IMR-90 (cell line): ENCODE measurements at regions not wholly inside any gene's neighbourhood (a gene's known extent, or its start where the extent isn't known, plus 50 kb on each side); places are given as distances from the start of the nearest gene placed in this dataset.

Source experiments
- ATAC-seq: fragments of 200-7000 bp; cut with Tn5 transposase; 2 replicates; pipeline ENCODE4 v1.9.1; 2020; ENCODE audit warnings: low read depth, mild to moderate bottlenecking, moderate library complexity
- BruUV-seq: library from RNA; stranded (reverse); fragments of 400-500 nt; replicated peaks from 2 replicates; lab custom pipeline; 2021; lab: Mats Ljungman, UMichigan
- CTCF ChIA-PET: fragments of 300-600 bp; formaldehyde crosslinking; extraction: SDS; loops from one replicate; lab custom pipeline; 2021; ENCODE audit warnings: antibody characterized with exemption; lab: Yijun Ruan, JAX
- POLR2A ChIA-PET: fragments of 300-600 bp; sonication (Branson Sonifier 250); formaldehyde crosslinking; loops from one replicate; lab custom pipeline; 2022; ENCODE audit warnings: antibody characterized with exemption; ENCODE audit not compliant: unreplicated experiment; lab: Charles Lee
- DNase-seq: peaks from one replicate; pipeline ENCODE4 v3.0.0; 2013
- H2AFZ ChIP-seq: replicated peaks from 2 replicates; pipeline ENCODE3; 2013; ENCODE audit warnings: low read length, mild to moderate bottlenecking; ENCODE audit not compliant: poor library complexity
- H2AK5ac ChIP-seq: 2 replicates; pipeline ENCODE4 v1.6.1; 2013; ENCODE audit warnings: low read depth, low read length, inconsistent platforms
- H2AK9ac ChIP-seq: replicated peaks from 2 replicates; pipeline ENCODE3; 2013; ENCODE audit warnings: mild to moderate bottlenecking, low read depth, low read length, moderate library complexity; ENCODE audit not compliant: poor library complexity
- H2BK120ac ChIP-seq: 2 replicates; pipeline ENCODE4 v1.6.1; 2013; ENCODE audit warnings: low read depth, low read length, inconsistent platforms
- H2BK15ac ChIP-seq: 3 replicates; pipeline ENCODE4 v1.6.1; 2013; ENCODE audit warnings: low read depth, low read length, inconsistent platforms
- H2BK20ac ChIP-seq: 2 replicates; pipeline ENCODE4 v1.6.1; 2013; ENCODE audit warnings: low read depth, mild to moderate bottlenecking, inconsistent platforms, low read length, moderate library complexity
- H2BK5ac ChIP-seq: 2 replicates; pipeline ENCODE4 v1.6.1; 2013; ENCODE audit warnings: mild to moderate bottlenecking, low read depth, low read length, inconsistent platforms; ENCODE audit not compliant: poor library complexity, severe bottlenecking
- H3K14ac ChIP-seq: replicated peaks from 2 replicates; pipeline ENCODE4 v1.6.1; 2013; ENCODE audit warnings: low read depth, low read length, inconsistent platforms
- H3K18ac ChIP-seq: 2 replicates; pipeline ENCODE4 v1.6.1; 2013; ENCODE audit warnings: low read depth, low read length, control low read depth
- H3K23ac ChIP-seq: 2 replicates; pipeline ENCODE4 v1.6.1; 2013; ENCODE audit warnings: low read depth, low read length, inconsistent platforms
- H3K27ac ChIP-seq: 2 replicates; pipeline ENCODE4 v1.5.1; 2013; ENCODE audit warnings: mild to moderate bottlenecking, control low read depth, low read length; ENCODE audit not compliant: insufficient read depth
- H3K27me3 ChIP-seq: 2 replicates; pipeline ENCODE4 v1.6.1; 2013; ENCODE audit warnings: low read length; ENCODE audit not compliant: control insufficient read depth, insufficient read depth
- H3K36me3 ChIP-seq: 2 replicates; pipeline ENCODE4 v1.6.1; 2013; ENCODE audit warnings: low read length, mixed read lengths; ENCODE audit not compliant: control insufficient read depth, insufficient read depth
- H3K4ac ChIP-seq: 2 replicates; pipeline ENCODE4 v1.6.1; 2013; ENCODE audit warnings: low read depth, low read length, inconsistent platforms
- H3K4me1 ChIP-seq: 2 replicates; pipeline ENCODE4 v1.6.1; 2013; ENCODE audit warnings: low read length, mixed read lengths; ENCODE audit not compliant: control insufficient read depth, insufficient read depth
- H3K4me2 ChIP-seq: 2 replicates; pipeline ENCODE4 v1.6.1; 2013; ENCODE audit warnings: low read depth, mild to moderate bottlenecking, control low read depth, low read length, moderate library complexity
- H3K4me3 ChIP-seq: 2 replicates; pipeline ENCODE4 v1.5.1; 2013; ENCODE audit warnings: low read depth, mild to moderate bottlenecking, control low read depth, low read length, moderate library complexity; ENCODE audit not compliant: insufficient read depth
- H3K56ac ChIP-seq: 2 replicates; pipeline ENCODE4 v1.6.1; 2013; ENCODE audit warnings: low read length, inconsistent platforms; ENCODE audit not compliant: insufficient read depth; ENCODE audit errors: extremely low read depth
- H3K79me1 ChIP-seq, 2 experiments: 2 replicates each; pipeline ENCODE4 v1.6.1; 2013; ENCODE audit warnings: low read length in 2 of 2, inconsistent platforms in 1 of 2, low read depth in 1 of 2
- H3K9ac ChIP-seq: 2 replicates; pipeline ENCODE4 v1.6.1; 2013; ENCODE audit warnings: low read depth, low read length, control low read depth
- H3K9me1 ChIP-seq: 2 replicates; pipeline ENCODE4 v1.6.1; 2013; ENCODE audit warnings: low read length, inconsistent platforms; ENCODE audit not compliant: insufficient read depth
- H3K9me3 ChIP-seq: 2 replicates; pipeline ENCODE4 v1.6.1; 2013; ENCODE audit warnings: low read length; ENCODE audit not compliant: control insufficient read depth, insufficient read depth
- H4K20me1 ChIP-seq: 2 replicates; pipeline ENCODE4 v1.6.1; 2013; ENCODE audit warnings: low read length, inconsistent platforms; ENCODE audit not compliant: insufficient read depth
- H4K5ac ChIP-seq: 2 replicates; pipeline ENCODE4 v1.6.1; 2013; ENCODE audit warnings: mild to moderate bottlenecking, low read depth, low read length, control low read depth
- H4K8ac ChIP-seq, 2 experiments: 2 replicates each; pipeline ENCODE4 v1.6.1; 2013; ENCODE audit warnings: low read depth in 2 of 2, low read length in 2 of 2, control low read depth in 1 of 2, inconsistent platforms in 1 of 2
- H4K91ac ChIP-seq: 2 replicates; pipeline ENCODE4 v1.6.1; 2013; ENCODE audit warnings: low read depth, low read length, inconsistent platforms; ENCODE audit not compliant: insufficient read depth
- BHLHE40 ChIP-seq: fragments of 150-350 bp; IDR thresholded peaks from 2 replicates; pipeline ENCODE4 v1.6.1; 2016; ENCODE audit warnings: mild to moderate bottlenecking, low read depth, low read length
- CEBPB ChIP-seq: IDR thresholded peaks from 2 replicates; pipeline ENCODE4 v1.6.1; 2012; ENCODE audit warnings: low read depth, low read length, improper control_type of control experiment
- CHD1 ChIP-seq: IDR thresholded peaks from 2 replicates; pipeline ENCODE4 v1.6.1; 2012; ENCODE audit warnings: low read depth, low read length, improper control_type of control experiment
- CTCF ChIP-seq: conservative IDR thresholded peaks from 2 replicates; pipeline ENCODE4 v1.5.1; 2012; ENCODE audit warnings: mild to moderate bottlenecking, low read depth, low read length, improper control_type of control experiment
- ELK1 ChIP-seq: fragments of 150-350 bp; IDR thresholded peaks from 2 replicates; pipeline ENCODE4 v1.6.1; 2016; ENCODE audit warnings: low read depth, mild to moderate bottlenecking, low read length, moderate library complexity, borderline replicate concordance
- FOS ChIP-seq: fragments of 150-350 bp; IDR thresholded peaks from 2 replicates; pipeline ENCODE4 v1.6.1; 2016; ENCODE audit warnings: low read depth, low read length
- MAFK ChIP-seq: IDR thresholded peaks from 2 replicates; pipeline ENCODE4 v1.6.1; 2012; ENCODE audit warnings: low read depth, low read length, improper control_type of control experiment
- MAZ ChIP-seq: IDR thresholded peaks from 2 replicates; pipeline ENCODE4 v1.6.1; 2012; ENCODE audit warnings: low read depth, mild to moderate bottlenecking, low read length, improper control_type of control experiment, moderate library complexity, borderline replicate concordance
- MXI1 ChIP-seq: IDR thresholded peaks from 2 replicates; pipeline ENCODE4 v1.6.1; 2012; ENCODE audit warnings: low read depth, mild to moderate bottlenecking, low read length, moderate library complexity, borderline replicate concordance
- NFE2L2 ChIP-seq: fragments of 150-350 bp; IDR thresholded peaks from 2 replicates; pipeline ENCODE4 v1.6.1; 2016; ENCODE audit warnings: low read depth, mild to moderate bottlenecking, low read length
- POLR2A ChIP-seq: IDR thresholded peaks from 2 replicates; pipeline ENCODE4 v1.6.1; 2012; ENCODE audit warnings: mild to moderate bottlenecking, low read depth, low read length
- RAD21 ChIP-seq: IDR thresholded peaks from 2 replicates; pipeline ENCODE4 v1.6.1; 2012; ENCODE audit warnings: low read length, improper control_type of control experiment
- RCOR1 ChIP-seq: IDR thresholded peaks from 2 replicates; pipeline ENCODE4 v1.6.1; 2012; ENCODE audit warnings: mild to moderate bottlenecking, low read length, improper control_type of control experiment; ENCODE audit not compliant: insufficient replicate concordance
- RFX5 ChIP-seq: IDR thresholded peaks from 2 replicates; pipeline ENCODE4 v1.8.0; 2012; ENCODE audit warnings: low read depth, mild to moderate bottlenecking, low read length, moderate library complexity
- SMC3 ChIP-seq: fragments of 150-350 bp; IDR thresholded peaks from 2 replicates; pipeline ENCODE4 v1.6.1; 2016; ENCODE audit warnings: low read depth, mild to moderate bottlenecking, antibody characterized with exemption, low read length, moderate library complexity
- USF2 ChIP-seq: fragments of 150-350 bp; IDR thresholded peaks from 2 replicates; pipeline ENCODE4 v1.6.1; 2017; ENCODE audit warnings: mild to moderate bottlenecking, antibody characterized with exemption, low read length, low read depth
- whole genome bisulfite sequencing, 2 experiments: methylation state at CpG; one replicate each; pipeline versions ENCODE4 v1.1.5 to v1.1.7; 2013; ENCODE audit warnings: missing lambda C conversion rate in 2 of 2; ENCODE audit not compliant: insufficient read length in 1 of 2; ENCODE audit errors: extremely low coverage in 2 of 2; 5-methylcytosine and 5-hydroxymethylcytosine counted together
- dilution Hi-C: fragments of 300-500 bp; cut with HindIII; formaldehyde crosslinking; loops from one replicate; pipeline ENCODE4 v1.14.3; 2018; ENCODE audit warnings: low sequenced_read_pairs; ENCODE audit not compliant: unreplicated experiment
- in situ Hi-C: fragments of 300-500 bp; cut with MboI; formaldehyde crosslinking; loops from 3 replicates; pipeline ENCODE4 v1.14.3; 2019; ENCODE audit warnings: low sequenced_read_pairs, inconsistent platforms, mixed read lengths
- intact Hi-C: fragments of 100-400 bp; cut with micrococcal nuclease; formaldehyde crosslinking; loops from 2 replicates; pipeline ENCODE4 v1.10.0; 2022

- Histone ChIP-seq H3K9ac (no peak overlapping the region), H2BK20ac (no peak overlapping the region), H3K4me1 (no peaks in the 10 kb centered on the region), H3K14ac (no peak overlapping the region), H3K4me2 (no peak overlapping the region), H3K56ac (no peak overlapping the region), H3K27ac (no peak overlapping the region), H2BK5ac (no peak overlapping the region), H3K27me3 (no peaks in the 10 kb centered on the region), H3K79me1 (no peaks in the 10 kb centered on the region), H4K5ac (no peak overlapping the region), H3K9me3 (no peaks in the 10 kb centered on the region), H3K36me3 (no peaks in the 10 kb centered on the region), H2BK15ac (no peak overlapping the region), H2AFZ (no peak overlapping the region), H3K9me1 (no peaks in the 10 kb centered on the region), H2BK120ac (no peak overlapping the region), H3K4me3 (no peak overlapping the region), H3K4ac (no peak overlapping the region), H4K8ac (no peak overlapping the region), H3K18ac (no peak overlapping the region), H2AK5ac (no peak overlapping the region), H4K20me1 (no peaks in the 10 kb centered on the region), H2AK9ac (no peak overlapping the region), H3K23ac (no peak overlapping the region), H4K91ac (no peak overlapping the region)
- POLR2A ChIA-PET, result no interaction called here
- intact Hi-C loops, result loop anchor here (5.0 kb wide), 2 partner anchors 779 to 794 kb away; no protein-coding TSS in a partner anchor
- TF ChIP-seq SMC3 (no peak), MXI1 (no peak), BHLHE40 (no peak), CHD1 (no peak), MAFK (no peak), CEBPB (no peak), POLR2A (no peak), USF2 (no peak), NFE2L2 (no peak), RFX5 (no peak), RCOR1 (no peak), CTCF (no peak), FOS (no peak), MAZ (no peak), RAD21 (no peak), ELK1 (no peak)
- dilution Hi-C loops, result no loop called here
- in situ Hi-C loops, result loop anchor here (10.0 to 25.0 kb wide), 2 partner anchors 876 to 1911 kb away; no protein-coding TSS in a partner anchor
- CTCF ChIA-PET, result interaction anchor here (1.0 kb wide), 1 partner anchor 10 kb away, joined by 3 read pairs; no protein-coding TSS in a partner anchor
- no TSS peak for BruUV-seq
- ATAC-seq (no peak), DNase-seq (no peak)
- no CpG with 5 or more reads among the region's 10 CpGs for WGBS, 2 experiments
Observed at GRCh38 chr19:30651066-30651465, 278.9 kb downstream of the ZNF536 start.
